Breast epithelium (tissue), 3 donors: ENCODE measurements at regions not wholly inside any gene's neighbourhood (a gene's known extent, or its start where the extent isn't known, plus 50 kb on each side); places are given as distances from the start of the nearest gene placed in this dataset.

Experiments used
- CTCF ChIP-seq, 3 donors: fragments of 450-650 bp; IDR thresholded peaks; one replicate each; pipeline ENCODE4 v1.5.1; 2016 to 2017; ENCODE audit warnings: antibody characterized with exemption in 3 of 3, mild to moderate bottlenecking in 3 of 3, moderate library complexity in 3 of 3
- POLR2A ChIP-seq: fragments of 450-650 bp; IDR thresholded peaks from one replicate; pipeline ENCODE4 v1.6.1; 2016; ENCODE audit warnings: antibody characterized with exemption, mild to moderate bottlenecking, moderate library complexity
- POLR2AphosphoS5 ChIP-seq, 3 donors: sonication (generic); formaldehyde crosslinking; IDR thresholded peaks; one replicate each; pipeline ENCODE4 v1.6.1; 2017; ENCODE audit warnings: antibody characterized with exemption in 3 of 3

GRCh38 chr2:34403512-34403911, 804.4 kb upstream of the FAM98A start:
- TF ChIP-seq POLR2A (no peak), CTCF (IDR thresholded peaks at IDR 0.05) (no peak), POLR2AphosphoS5 (IDR thresholded peaks at IDR 0.05) (no peak)
